ENCODE measurements at regions not wholly inside any gene's neighbourhood (a gene's known extent, or its start where the extent isn't known, plus 50 kb on each side); places are given as distances from the start of the nearest gene placed in this dataset.

DNA sequence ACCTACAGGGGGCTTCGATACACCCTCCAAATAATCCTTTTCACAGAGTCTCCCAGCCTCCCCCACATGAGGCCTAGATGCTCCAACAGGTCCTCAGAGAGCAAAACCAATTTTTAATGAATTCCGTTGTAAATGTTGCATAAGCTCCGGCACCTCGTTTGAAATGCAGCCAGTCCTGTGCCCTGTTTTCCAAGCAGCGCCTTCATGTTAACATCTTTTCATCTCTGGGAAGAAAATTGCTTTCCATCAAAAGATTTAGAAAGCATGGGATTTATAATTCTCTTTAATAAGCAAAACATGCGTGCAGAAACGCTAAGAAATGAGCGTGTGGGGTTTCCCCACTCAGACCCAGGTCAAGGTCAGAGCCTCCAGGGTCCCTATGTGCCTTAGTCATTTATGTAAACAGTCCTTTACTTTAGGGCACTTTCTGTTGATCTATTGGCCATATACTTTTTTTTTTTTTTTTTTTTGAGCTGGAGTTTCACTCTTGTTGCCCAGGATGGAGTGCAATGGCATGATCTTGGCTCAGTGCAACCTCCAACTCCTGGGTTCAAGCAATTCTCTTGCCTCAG lies 177.5 kb upstream of the S1PR3 start:
- no TSS peak for BruUV-seq (replicated peaks)
- Histone ChIP-seq H3K9me1 (replicated peaks; ENCODE audit: control insufficient read depth, extremely low read depth, insufficient read depth, low read length) (no peaks in the 10 kb centered on the region), H3K4me1 (ENCODE audit: control insufficient read depth, extremely low read depth, insufficient read depth, low read length) (peaks cover 10% of the 10 kb centered on the region), H3K36me3 (ENCODE audit: control insufficient read depth in 2 of 2, extremely low read depth in 1 of 2, insufficient read depth in 2 of 2, low read length in 2 of 2) (no peaks in the 10 kb centered on the region), H3K27ac (ENCODE audit: insufficient read depth, low read depth, low read length) (no peak overlapping the region), H3K4me2 (ENCODE audit: insufficient read depth, low read length) (no peak overlapping the region), H4K20me1 (replicated peaks; ENCODE audit: control insufficient read depth, extremely low read depth, insufficient read depth, low read length) (no peaks in the 10 kb centered on the region), H3K4me3 (replicated peaks in 1 of 3; ENCODE audit: insufficient read depth in 1 of 3, low read depth in 1 of 3, low read length in 3 of 3) (no peak overlapping the region), H3K27me3 (ENCODE audit: control insufficient read depth in 2 of 2, insufficient read depth in 2 of 2, low read length in 2 of 2) (no peaks in the 10 kb centered on the region), H3K9ac (replicated peaks; ENCODE audit: extremely low read depth, insufficient read depth, low read length) (no peak overlapping the region), H3K79me2 (ENCODE audit: control insufficient read depth, insufficient read depth, low read length) (no peaks in the 10 kb centered on the region), H3K9me3 (replicated peaks; ENCODE audit: control insufficient read depth, insufficient read depth, low read length) (no peaks in the 10 kb centered on the region), H2AFZ (ENCODE audit: low read depth, low read length) (no peak overlapping the region)
- ChIA-PET CTCF (no interaction called here), POLR2A (no interaction called here)
- no peak for DNase-seq (ENCODE audit: low read depth, low spot score)
- FAIRE-seq = no peak
- dilution Hi-C loops (cut with MboI; ENCODE audit: extremely low pct_ligation_motif_present, low sequenced_read_pairs) (no loop called here), intact Hi-C loops (cut with micrococcal nuclease) (no loop called here)
- no peak for TF ChIP-seq FOS (IDR thresholded peaks at IDR 0.05; ENCODE audit: borderline replicate concordance, insufficient read depth, low read length)
- TF ChIP-seq MYC (IDR thresholded peaks at IDR 0.05; ENCODE audit: low read depth, low read length) = no peak
- TF ChIP-seq GATA2 (IDR thresholded peaks at IDR 0.05; ENCODE audit: insufficient read depth, insufficient read length, low read depth, low read length) = no peak
- no peak for TF ChIP-seq POLR2AphosphoS5 (IDR thresholded peaks at IDR 0.05; ENCODE audit: insufficient read depth, low read depth, low read length)

GRCh38 chr9:88814577-88814976 lies 176.7 kb upstream of the S1PR3 start:
- H3K9me1 ChIP-seq (replicated peaks; ENCODE audit: control insufficient read depth, extremely low read depth, insufficient read depth, low read length) = no peaks in the 10 kb centered on the region
- no peaks in the 10 kb centered on the region for H3K79me2 ChIP-seq (ENCODE audit: control insufficient read depth, insufficient read depth, low read length)
- dilution Hi-C loops (cut with MboI; ENCODE audit: extremely low pct_ligation_motif_present, low sequenced_read_pairs) (no loop called here), intact Hi-C loops (cut with micrococcal nuclease) (no loop called here)
- H3K9me3 ChIP-seq (replicated peaks; ENCODE audit: control insufficient read depth, insufficient read depth, low read length) = no peaks in the 10 kb centered on the region
- H3K27ac ChIP-seq (ENCODE audit: insufficient read depth, low read depth, low read length) = no peak overlapping the region
- ChIA-PET POLR2A (no interaction called here), CTCF (no interaction called here)
- H3K9ac ChIP-seq (replicated peaks; ENCODE audit: extremely low read depth, insufficient read depth, low read length) = no peak overlapping the region
- no peaks in the 10 kb centered on the region for H4K20me1 ChIP-seq (replicated peaks; ENCODE audit: control insufficient read depth, extremely low read depth, insufficient read depth, low read length)
- no peaks in the 10 kb centered on the region for H3K27me3 ChIP-seq (ENCODE audit: control insufficient read depth in 2 of 2, insufficient read depth in 2 of 2, low read length in 2 of 2)
- no peak overlapping the region for H3K4me2 ChIP-seq (ENCODE audit: insufficient read depth, low read length)
- H2AFZ ChIP-seq (ENCODE audit: low read depth, low read length) = no peak overlapping the region
- no peak for FAIRE-seq
- DNase-seq (ENCODE audit: low read depth, low spot score) = no peak
- no peaks in the 10 kb centered on the region for H3K36me3 ChIP-seq (ENCODE audit: control insufficient read depth in 2 of 2, extremely low read depth in 1 of 2, insufficient read depth in 2 of 2, low read length in 2 of 2)
- peaks cover 2% of the 10 kb centered on the region for H3K4me1 ChIP-seq (ENCODE audit: control insufficient read depth, extremely low read depth, insufficient read depth, low read length)
- no peak for TF ChIP-seq GATA2 (IDR thresholded peaks at IDR 0.05; ENCODE audit: insufficient read depth, insufficient read length, low read depth, low read length)
- no peak for TF ChIP-seq POLR2AphosphoS5 (IDR thresholded peaks at IDR 0.05; ENCODE audit: insufficient read depth, low read depth, low read length)
- BruUV-seq (replicated peaks) = no TSS peak
- H3K4me3 ChIP-seq (replicated peaks in 1 of 3; ENCODE audit: insufficient read depth in 1 of 3, low read depth in 1 of 3, low read length in 3 of 3) = no peak overlapping the region

Data from endothelial cell of umbilical vein (primary cell).